BLaER1 (cell line): ENCODE measurements at regions not wholly inside any gene's neighbourhood (a gene's known extent, or its start where the extent isn't known, plus 50 kb on each side); places are given as distances from the start of the nearest gene placed in this dataset.
"Not testable (repeated sequence)": the region's sequence is repeated elsewhere in the genome, so short reads cannot be mapped to it uniquely, and the experiment has no call there.

Experiments used
- H3K27ac ChIP-seq: shearing (Covaris generic); formaldehyde crosslinking; 2 replicates; pipeline ENCODE4 v1.8.1; 2022
- H3K27me3 ChIP-seq: shearing (Covaris generic); formaldehyde crosslinking; 2 replicates; pipeline ENCODE4 v1.8.1; 2022
- H3K36me3 ChIP-seq: shearing (Covaris generic); formaldehyde crosslinking; 2 replicates; pipeline ENCODE4 v1.8.1; 2022
- H3K4me1 ChIP-seq: shearing (Covaris generic); formaldehyde crosslinking; 2 replicates; pipeline ENCODE4 v1.8.1; 2022
- H3K4me2 ChIP-seq: shearing (Covaris generic); formaldehyde crosslinking; 2 replicates; pipeline ENCODE4 v1.8.1; 2022
- H3K4me3 ChIP-seq: shearing (Covaris generic); formaldehyde crosslinking; 2 replicates; pipeline ENCODE4 v1.8.1; 2022
- H3K9ac ChIP-seq: shearing (Covaris generic); formaldehyde crosslinking; 2 replicates; pipeline ENCODE4 v1.8.1; 2022
- H3K9me3 ChIP-seq: shearing (Covaris generic); formaldehyde crosslinking; 2 replicates; pipeline ENCODE4 v1.8.1; 2022
- H4K20me1 ChIP-seq: shearing (Covaris generic); formaldehyde crosslinking; 2 replicates; pipeline ENCODE4 v1.8.1; 2022
- Cebpa-rat ChIP-seq: shearing (Covaris generic); IDR thresholded peaks from 2 replicates; pipeline ENCODE4 v1.8.1; 2022

DNA sequence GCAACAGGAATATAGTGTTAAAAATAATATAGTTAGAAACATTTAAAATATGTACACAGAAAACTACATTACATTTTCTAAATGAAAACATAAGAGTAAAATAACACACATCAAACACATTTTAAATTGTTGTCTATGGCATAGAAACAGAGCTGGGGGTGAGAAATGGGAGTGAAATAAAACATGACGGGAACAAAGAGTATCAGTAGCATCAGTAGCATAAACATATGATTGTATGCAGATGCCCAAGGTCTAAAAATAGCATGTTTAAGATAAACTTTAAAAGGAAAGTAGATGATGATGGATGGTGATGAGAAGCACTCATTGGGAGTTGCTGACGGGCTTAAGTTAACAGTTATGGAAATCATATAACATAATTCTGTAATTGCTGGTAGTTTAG is 1221.7 kb upstream of the SPRY2 start:
- no peaks in the 10 kb centered on the region for H4K20me1 ChIP-seq
- H3K27ac ChIP-seq, result no peak overlapping the region
- H3K27me3 ChIP-seq, result no peaks in the 10 kb centered on the region
- H3K4me1 ChIP-seq, result no peaks in the 10 kb centered on the region
- no peaks in the 10 kb centered on the region for H3K36me3 ChIP-seq
- H3K4me3 ChIP-seq, result no peak overlapping the region
- no peak overlapping the region for H3K9ac ChIP-seq
- no peaks in the 10 kb centered on the region; the same call in 1 of the 2 replicates for H3K9me3 ChIP-seq
- no peak for TF ChIP-seq Cebpa-rat
- H3K4me2 ChIP-seq, result no peak overlapping the region

DNA sequence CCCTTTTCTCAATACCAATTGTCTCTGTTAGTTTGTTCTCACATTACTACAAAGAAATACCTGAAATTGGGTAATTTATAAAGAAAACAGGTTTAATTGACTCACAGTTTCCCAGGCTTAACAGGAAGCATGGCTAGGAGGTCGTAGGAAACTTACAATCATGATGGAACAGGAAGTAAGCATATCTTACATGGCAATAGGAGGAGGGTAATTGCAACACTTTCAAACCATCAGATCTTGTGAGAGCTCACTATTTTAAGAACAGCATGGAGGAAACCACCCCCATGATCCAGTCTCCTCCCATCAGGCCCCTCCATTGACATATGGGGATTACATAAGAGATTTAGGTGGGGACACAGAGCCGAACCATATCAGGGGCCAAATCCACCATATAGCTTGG is 1210.1 kb upstream of the SPRY2 start:
- Histone ChIP-seq H3K36me3 (no peaks in the 10 kb centered on the region), H3K4me2 (no peak overlapping the region), H3K4me1 (no peaks in the 10 kb centered on the region), H3K9ac (no peak overlapping the region), H3K27me3 (no peaks in the 10 kb centered on the region), H3K4me3 (no peak overlapping the region), H3K9me3 (peaks cover 21% of the 10 kb centered on the region), H4K20me1 (no peaks in the 10 kb centered on the region), H3K27ac (no peak overlapping the region)
- no peak for TF ChIP-seq Cebpa-rat

DNA sequence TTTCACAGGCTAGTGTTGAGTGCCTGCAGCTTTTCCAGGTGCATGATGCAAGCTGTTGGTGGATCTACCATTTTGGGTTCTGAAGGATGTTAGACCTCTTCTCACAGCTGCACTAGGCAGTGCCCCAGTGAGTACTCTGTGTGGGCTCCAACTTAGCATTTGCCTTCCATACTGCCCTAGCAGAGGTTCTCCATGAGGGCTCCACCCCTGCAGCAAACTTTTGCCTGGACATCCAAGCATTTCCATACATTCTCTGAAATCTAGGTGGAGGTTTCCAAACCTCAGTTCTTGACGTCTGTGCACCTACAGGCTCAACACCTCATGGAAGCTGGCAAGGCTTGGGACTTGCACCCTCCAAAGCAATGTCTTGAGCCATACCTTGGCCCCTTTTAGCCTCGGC is 1205.4 kb upstream of the SPRY2 start:
- not testable (repeated sequence) for H3K27me3 ChIP-seq, H3K4me2 ChIP-seq, H3K9ac ChIP-seq, H3K4me3 ChIP-seq, H4K20me1 ChIP-seq, H3K27ac ChIP-seq, H3K36me3 ChIP-seq, H3K4me1 ChIP-seq
- H3K9me3 ChIP-seq, result peaks cover 37% of the 10 kb centered on the region

DNA sequence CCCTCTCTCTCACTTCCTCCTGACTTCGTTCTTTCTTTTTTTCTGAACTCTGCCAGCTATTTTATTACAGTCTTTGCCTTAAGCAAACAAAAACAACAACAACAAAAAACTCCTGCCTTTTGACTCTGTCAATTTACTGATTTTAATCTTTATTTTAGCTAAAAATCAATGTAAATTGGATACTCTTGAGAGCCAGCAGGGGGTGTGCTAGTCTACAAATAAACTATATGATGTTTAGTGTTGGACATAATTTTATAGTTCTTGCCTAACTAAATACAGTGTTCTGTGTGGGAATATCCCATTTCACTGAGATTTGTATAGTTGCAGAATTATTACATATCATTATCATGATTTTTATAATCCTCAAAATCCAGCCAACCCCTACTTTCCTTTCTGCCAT is 1199.9 kb upstream of the SPRY2 start:
- H3K9me3 ChIP-seq, result peaks cover 13% of the 10 kb centered on the region
- no peak for TF ChIP-seq Cebpa-rat
- H3K4me2 ChIP-seq, result no peak overlapping the region
- no peak overlapping the region for H3K9ac ChIP-seq
- H3K27me3 ChIP-seq, result no peaks in the 10 kb centered on the region
- no peaks in the 10 kb centered on the region for H3K4me1 ChIP-seq
- no peak overlapping the region for H3K27ac ChIP-seq
- no peaks in the 10 kb centered on the region for H3K36me3 ChIP-seq
- no peak overlapping the region for H3K4me3 ChIP-seq
- H4K20me1 ChIP-seq, result no peaks in the 10 kb centered on the region

DNA sequence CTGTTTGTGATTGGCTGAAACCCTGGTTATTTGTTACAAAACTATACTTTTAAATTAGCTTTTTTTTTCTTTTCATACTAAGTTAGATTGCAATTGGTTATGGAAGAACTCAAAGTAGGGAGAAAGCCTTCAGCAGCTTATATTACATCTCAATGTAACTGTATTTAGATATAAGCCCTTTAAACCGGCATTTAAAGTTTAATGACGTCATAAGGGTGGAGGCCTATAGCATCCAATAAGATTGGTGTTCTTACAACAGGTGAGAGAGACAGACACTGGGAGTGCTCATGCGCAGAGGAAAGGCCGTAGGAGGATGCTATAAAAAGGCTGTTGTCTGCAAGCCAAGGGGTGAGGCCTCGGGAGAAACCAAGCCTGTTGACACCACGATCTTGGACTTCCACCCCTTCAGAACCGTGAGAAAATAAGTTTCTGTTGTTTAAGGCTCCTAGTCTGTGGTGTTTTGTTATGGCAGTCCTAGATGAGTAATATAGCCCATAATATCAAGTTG is 1198.8 kb upstream of the SPRY2 start:
- Histone ChIP-seq H4K20me1 (no peaks in the 10 kb centered on the region), H3K27me3 (no peaks in the 10 kb centered on the region), H3K4me3 (no peak overlapping the region), H3K9ac (no peak overlapping the region), H3K9me3 (peaks cover 2% of the 10 kb centered on the region), H3K36me3 (no peaks in the 10 kb centered on the region), H3K27ac (no peak overlapping the region), H3K4me1 (no peaks in the 10 kb centered on the region), H3K4me2 (no peak overlapping the region)
- no peak for TF ChIP-seq Cebpa-rat

DNA sequence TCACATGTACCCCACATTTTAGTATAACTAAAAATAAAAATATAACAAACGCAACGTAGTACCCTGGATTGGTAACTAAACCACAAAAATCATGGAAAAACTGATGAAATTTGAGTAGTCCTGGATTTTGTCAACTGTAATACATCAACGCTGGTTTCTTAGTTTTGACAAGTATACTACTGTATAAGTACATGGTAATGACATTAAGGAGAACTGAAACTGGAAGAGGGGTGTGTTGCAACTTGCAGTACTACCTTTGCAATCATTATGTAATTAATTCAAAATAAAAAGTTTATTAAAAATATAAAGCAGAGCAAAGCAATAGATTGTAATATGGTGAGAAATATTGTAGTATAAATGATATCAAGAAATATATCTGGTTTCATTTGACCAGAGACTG is 1158.0 kb upstream of the SPRY2 start:
- Histone ChIP-seq H3K27ac (no peak overlapping the region), H3K4me2 (no peak overlapping the region), H3K9ac (no peak overlapping the region), H4K20me1 (no peaks in the 10 kb centered on the region), H3K36me3 (no peaks in the 10 kb centered on the region), H3K27me3 (no peaks in the 10 kb centered on the region), H3K9me3 (no peaks in the 10 kb centered on the region), H3K4me3 (no peak overlapping the region), H3K4me1 (no peaks in the 10 kb centered on the region)
- no peak for TF ChIP-seq Cebpa-rat

DNA sequence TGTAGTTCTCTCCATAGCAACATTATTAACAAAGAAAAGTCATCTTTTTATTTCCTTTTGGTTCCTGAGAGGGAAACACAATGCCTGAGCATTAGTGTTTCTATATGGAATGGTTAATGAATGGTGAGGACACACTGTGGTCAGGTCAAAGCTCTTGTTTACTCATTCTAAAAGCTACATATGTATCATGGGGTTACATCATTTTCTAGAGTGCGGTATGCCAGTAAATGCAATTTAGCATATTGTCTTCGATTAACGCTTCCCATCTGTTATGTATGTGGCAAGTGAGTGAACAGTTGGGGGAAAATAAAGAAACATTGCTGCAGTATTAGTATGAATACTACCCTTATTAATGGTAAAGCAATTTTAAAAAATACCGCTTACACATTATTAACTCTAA is 1152.2 kb upstream of the SPRY2 start:
- no peak overlapping the region for H3K9ac ChIP-seq
- H4K20me1 ChIP-seq, result no peaks in the 10 kb centered on the region
- H3K27me3 ChIP-seq, result no peaks in the 10 kb centered on the region
- H3K4me1 ChIP-seq, result no peaks in the 10 kb centered on the region
- H3K9me3 ChIP-seq, result no peaks in the 10 kb centered on the region
- TF ChIP-seq Cebpa-rat, result no peak
- no peak overlapping the region for H3K4me2 ChIP-seq
- no peaks in the 10 kb centered on the region for H3K36me3 ChIP-seq
- H3K4me3 ChIP-seq, result no peak overlapping the region
- H3K27ac ChIP-seq, result no peak overlapping the region

DNA sequence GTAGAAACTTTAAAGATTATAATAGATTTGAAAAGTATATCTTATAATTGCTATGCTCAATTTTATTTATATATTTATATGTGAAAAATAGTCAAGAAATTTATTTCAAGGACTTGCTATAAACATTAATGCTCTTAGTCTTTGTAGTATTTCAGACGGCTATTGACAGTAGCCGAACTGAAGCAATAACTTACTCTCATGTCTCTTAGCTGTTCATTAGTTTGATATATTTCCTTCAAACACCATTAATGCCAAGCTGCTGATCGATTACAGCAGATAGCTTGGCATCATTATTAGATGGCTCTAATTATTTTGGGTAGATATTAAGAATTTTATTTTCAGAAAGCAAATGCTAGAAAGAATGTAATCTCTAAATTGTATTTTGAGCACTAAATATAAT is 1151.5 kb upstream of the SPRY2 start:
- H3K36me3 ChIP-seq, result no peaks in the 10 kb centered on the region

DNA sequence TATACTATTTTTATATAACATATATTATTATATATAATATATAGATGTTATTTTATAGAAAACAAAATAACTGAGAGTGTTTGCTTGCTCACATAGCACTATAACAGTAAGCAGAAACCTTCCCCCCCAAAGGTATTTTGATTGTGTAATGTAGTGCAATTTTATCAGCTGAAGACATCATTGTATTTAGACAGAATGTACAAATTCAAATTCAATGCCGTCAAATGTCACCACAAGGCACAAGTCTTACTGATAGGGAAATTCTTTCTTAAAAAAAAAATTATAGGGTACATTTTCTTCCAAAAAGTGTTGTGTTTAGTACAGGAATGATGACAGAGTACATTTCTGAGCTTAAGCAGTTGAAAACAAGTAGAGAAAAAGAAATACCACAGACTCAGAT is 1147.1 kb upstream of the SPRY2 start:
- TF ChIP-seq Cebpa-rat, result no peak
- no peaks in the 10 kb centered on the region for H3K27me3 ChIP-seq
- no peak overlapping the region for H3K27ac ChIP-seq
- H3K9ac ChIP-seq, result no peak overlapping the region
- no peak overlapping the region for H3K4me2 ChIP-seq
- H4K20me1 ChIP-seq, result no peaks in the 10 kb centered on the region
- no peaks in the 10 kb centered on the region for H3K9me3 ChIP-seq
- H3K4me3 ChIP-seq, result no peak overlapping the region
- H3K4me1 ChIP-seq, result no peaks in the 10 kb centered on the region
- no peaks in the 10 kb centered on the region for H3K36me3 ChIP-seq

More for the DNA sequence above, 1151.5 kb upstream of the SPRY2 start:
- Histone ChIP-seq H3K4me1 (no peaks in the 10 kb centered on the region), H3K9me3 (no peaks in the 10 kb centered on the region), H3K4me3 (no peak overlapping the region), H4K20me1 (no peaks in the 10 kb centered on the region), H3K27ac (no peak overlapping the region), H3K4me2 (no peak overlapping the region), H3K9ac (no peak overlapping the region), H3K27me3 (no peaks in the 10 kb centered on the region)
- TF ChIP-seq Cebpa-rat, result no peak

DNA sequence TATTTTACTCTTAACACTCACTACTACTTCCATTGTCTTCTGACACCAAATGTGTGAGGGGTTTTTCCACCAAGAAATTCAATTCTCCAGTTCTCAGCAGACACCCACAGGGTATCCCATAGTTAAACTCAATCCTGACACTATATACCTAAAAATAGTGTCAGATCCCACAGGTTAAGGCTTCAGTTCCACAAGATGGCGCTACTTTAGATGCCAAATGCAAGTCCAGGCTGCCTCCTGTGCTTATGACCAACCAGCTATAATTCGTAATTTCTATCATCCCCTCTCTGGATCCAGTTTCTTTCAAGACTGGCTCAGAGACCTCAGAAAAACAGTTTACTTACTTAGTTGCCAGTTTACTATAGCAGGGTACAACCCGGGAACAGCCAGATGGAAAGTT is 1146.2 kb upstream of the SPRY2 start:
- no peaks in the 10 kb centered on the region for H3K27me3 ChIP-seq
- no peak for TF ChIP-seq Cebpa-rat
- H3K4me1 ChIP-seq, result no peaks in the 10 kb centered on the region
- H3K27ac ChIP-seq, result no peak overlapping the region
- no peaks in the 10 kb centered on the region for H4K20me1 ChIP-seq
- no peaks in the 10 kb centered on the region for H3K36me3 ChIP-seq
- no peak overlapping the region for H3K4me2 ChIP-seq
- H3K4me3 ChIP-seq, result no peak overlapping the region
- no peak overlapping the region for H3K9ac ChIP-seq
- no peaks in the 10 kb centered on the region for H3K9me3 ChIP-seq

DNA sequence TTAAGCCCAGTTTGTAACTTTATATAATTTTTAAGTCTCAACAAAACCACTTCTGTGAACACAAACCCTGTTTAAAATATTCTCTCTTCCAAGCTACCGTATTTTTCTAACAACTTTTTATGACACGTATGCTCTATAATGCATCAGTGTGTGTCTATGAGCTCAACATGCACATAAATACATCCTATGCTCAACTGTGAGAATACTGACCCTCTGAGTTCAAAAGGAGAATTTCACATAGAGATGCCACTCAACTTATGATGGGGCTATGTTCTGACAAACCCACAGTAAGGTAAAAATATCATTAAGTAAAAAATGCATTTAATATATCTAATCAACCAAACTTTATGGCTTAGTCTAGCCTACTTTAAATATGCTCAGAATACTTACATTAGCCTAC is 1139.7 kb upstream of the SPRY2 start:
- Histone ChIP-seq H3K4me2 (no peak overlapping the region), H3K36me3 (no peaks in the 10 kb centered on the region), H3K9me3 (no peaks in the 10 kb centered on the region), H3K27ac (no peak overlapping the region), H3K27me3 (no peaks in the 10 kb centered on the region), H3K4me3 (no peak overlapping the region), H3K4me1 (no peaks in the 10 kb centered on the region), H4K20me1 (no peaks in the 10 kb centered on the region), H3K9ac (no peak overlapping the region)
- no peak for TF ChIP-seq Cebpa-rat
